Germinal center (tissue), 1 donor: ENCODE measurements at regions not wholly inside any gene's neighbourhood (a gene's known extent, or its start where the extent isn't known, plus 50 kb on each side); places are given as distances from the start of the nearest gene placed in this dataset.

Experiments used
- DNase-seq: peaks from one replicate; pipeline ENCODE4 v3.0.0; 2012; ENCODE audit warnings: mixed read lengths, low spot score

DNA sequence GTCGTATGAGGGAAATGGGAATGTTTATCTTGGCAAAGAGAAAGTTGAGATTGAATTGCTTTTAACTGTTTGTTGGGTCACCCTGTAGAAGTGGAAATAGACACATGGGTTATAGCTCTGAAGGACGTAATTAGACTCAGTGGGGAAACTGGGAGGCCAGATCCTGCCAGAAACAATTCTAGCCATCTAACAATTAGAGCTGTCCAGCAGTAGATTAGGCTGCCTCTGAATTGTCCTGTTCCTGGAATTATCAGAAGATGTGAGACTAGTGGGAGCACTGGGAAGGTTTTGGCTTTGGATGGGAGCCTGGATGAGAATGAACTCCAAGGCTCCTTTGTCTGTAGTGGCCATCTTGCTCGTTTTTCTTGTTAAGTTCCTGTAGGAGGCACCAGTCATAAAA is 61.9 kb upstream of the IGFBP7 start:
- no peak for DNase-seq

DNA sequence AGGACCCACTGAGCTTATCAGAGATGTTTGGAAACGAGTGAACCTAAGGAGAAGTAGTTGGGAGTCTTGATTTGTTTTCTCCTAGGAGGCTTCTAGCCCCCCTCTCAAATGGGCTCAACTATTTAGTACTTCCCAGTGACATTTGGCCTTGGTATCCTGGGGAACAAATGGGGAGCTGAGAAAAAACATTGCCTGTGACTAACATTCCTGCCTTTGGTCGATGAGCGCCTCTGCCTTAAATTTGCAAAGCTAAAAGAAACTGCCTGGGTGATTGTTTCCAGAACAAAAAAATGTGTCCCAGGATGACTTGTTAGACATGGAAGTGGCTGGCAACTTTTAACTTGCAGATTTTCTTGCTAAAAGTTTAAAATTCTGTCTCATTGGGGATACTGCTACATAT is 58.8 kb upstream of the IGFBP7 start:
- DNase-seq = no peak

DNA sequence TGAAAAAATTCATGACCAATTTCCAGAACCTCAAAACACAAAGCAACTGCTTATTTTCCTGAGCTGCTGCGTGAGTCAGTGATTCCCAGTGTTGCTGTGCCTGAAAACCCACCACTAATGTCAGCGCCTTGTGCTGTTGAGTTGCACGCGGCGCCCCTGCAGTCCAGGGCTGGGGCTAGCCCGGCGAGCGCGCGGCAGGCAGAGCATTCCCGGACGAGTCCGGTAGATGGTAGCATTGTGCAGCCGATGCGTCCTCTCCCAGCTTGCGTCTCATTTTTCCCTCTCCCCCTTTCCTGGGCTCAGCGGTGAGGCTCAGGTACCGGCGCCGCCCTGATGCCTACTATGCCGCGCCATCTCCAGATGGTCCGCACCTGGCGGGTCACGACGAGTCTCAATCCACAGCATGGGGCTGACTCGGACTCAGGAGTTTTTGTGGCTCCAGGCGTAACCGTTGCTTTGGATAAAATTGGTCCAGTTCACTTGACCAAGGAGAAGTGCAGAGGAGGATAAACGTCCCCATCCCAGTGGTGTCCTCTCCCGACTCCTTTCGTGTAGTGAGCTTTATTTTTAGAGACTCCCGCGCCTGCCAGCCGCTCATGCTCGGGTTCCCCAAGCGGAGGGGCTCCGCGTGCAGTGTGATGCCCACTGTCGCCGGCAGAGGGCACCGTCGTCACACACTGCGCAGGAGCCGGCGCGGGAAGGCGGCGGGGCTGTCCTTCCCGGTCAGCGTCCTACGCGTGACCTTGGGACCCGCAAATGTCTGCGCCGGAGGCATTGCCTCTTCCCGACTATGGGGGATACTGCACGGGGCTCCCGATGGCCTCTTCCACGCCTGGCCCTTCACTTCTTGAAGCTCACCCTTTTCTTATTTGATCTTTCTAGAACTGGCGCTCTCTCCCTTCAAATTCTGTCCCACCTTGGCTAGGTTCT is 53.6 kb upstream of the IGFBP7 start:
- DNase-seq = peak; percentile 62

DNA sequence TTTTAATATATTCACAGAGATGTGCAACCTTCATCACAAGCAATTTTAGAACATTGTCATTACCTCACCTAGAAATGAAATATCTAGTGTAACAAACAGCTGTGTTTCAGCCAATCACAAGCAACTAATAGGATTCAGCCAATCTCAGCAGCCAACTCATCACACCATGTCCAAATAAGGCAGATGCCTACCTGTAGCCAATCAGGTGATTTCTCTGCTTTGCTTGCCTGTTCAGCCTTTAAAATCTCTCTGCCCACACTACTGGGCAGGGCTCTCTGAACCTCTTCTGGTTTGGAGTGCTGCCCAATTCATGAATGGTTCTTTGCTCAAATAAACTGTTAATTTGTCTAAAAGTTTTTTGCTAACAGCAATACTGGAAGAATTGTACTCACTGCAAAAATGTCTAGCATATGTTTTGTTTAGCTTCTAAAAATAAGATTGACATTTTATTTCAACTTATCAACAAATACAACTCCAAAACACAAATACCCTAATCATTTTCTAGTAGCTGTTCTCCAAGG is 52.4 kb upstream of the IGFBP7 start:
- no peak for DNase-seq
